H1 (cell line): ENCODE measurements at regions not wholly inside any gene's neighbourhood (a gene's known extent, or its start where the extent isn't known, plus 50 kb on each side); places are given as distances from the start of the nearest gene placed in this dataset.
A peak's percentile ranks its signal among the peaks of the same experiment; 100 is the strongest.

Source experiments
- CTCF ChIA-PET: fragments of 300-600 bp; sonication (Branson Sonifier 250); formaldehyde crosslinking; loops from one replicate; lab custom pipeline; 2021; ENCODE audit not compliant: partially characterized antibody; lab: Charles Lee
- POLR2A ChIA-PET: fragments of 300-600 bp; sonication (Branson Sonifier 250); formaldehyde crosslinking; loops from one replicate; lab custom pipeline; 2021; ENCODE audit warnings: inconsistent platforms; ENCODE audit not compliant: partially characterized antibody; lab: Charles Lee
- DNase-seq, 2 experiments: peaks; one replicate each; pipeline versions ENCODE4 v3.0.0 to v3.0.0-alpha.2; 2010 to 2022; ENCODE audit warnings: low spot score in 2 of 2, low read depth in 1 of 2, mixed read lengths in 1 of 2
- FAIRE-seq: peaks from 2 replicates; lab custom pipeline; 2011; peaks lifted over from hg19 to GRCh38; lab: Jason Lieb, UNC
- H2AFZ ChIP-seq: 2 replicates; pipeline ENCODE4 v1.8.1; 2012; ENCODE audit warnings: low read length, inconsistent platforms
- H2AK5ac ChIP-seq: 2 replicates; pipeline ENCODE4 v1.6.1; 2013; ENCODE audit warnings: low read depth, low read length
- H2BK120ac ChIP-seq: replicated peaks from 2 replicates; pipeline ENCODE3; 2013; ENCODE audit warnings: low read depth, low read length, inconsistent platforms
- H2BK12ac ChIP-seq: 2 replicates; pipeline ENCODE4 v1.6.1; 2013; ENCODE audit warnings: low read depth, low read length
- H2BK15ac ChIP-seq: 2 replicates; pipeline ENCODE4 v1.6.1; 2013; ENCODE audit warnings: low read length
- H2BK20ac ChIP-seq: 2 replicates; pipeline ENCODE4 v1.6.1; 2013; ENCODE audit warnings: low read length
- H2BK5ac ChIP-seq: 2 replicates; pipeline ENCODE4 v1.6.1; 2013; ENCODE audit warnings: low read depth, low read length
- H3K14ac ChIP-seq: 2 replicates; pipeline ENCODE4 v1.6.1; 2013; ENCODE audit warnings: inconsistent platforms; ENCODE audit not compliant: insufficient read length
- H3K18ac ChIP-seq: 2 replicates; pipeline ENCODE4 v1.6.1; 2013; ENCODE audit warnings: low read length; ENCODE audit errors: extremely low read depth
- H3K23ac ChIP-seq: 2 replicates; pipeline ENCODE4 v1.6.1; 2013; ENCODE audit warnings: inconsistent platforms; ENCODE audit not compliant: insufficient read length
- H3K23me2 ChIP-seq: 2 replicates; pipeline ENCODE4 v1.6.1; 2013; ENCODE audit warnings: low read depth, low read length
- H3K27ac ChIP-seq: 2 replicates; pipeline ENCODE4 v1.6.1; 2011; ENCODE audit warnings: low read depth, low read length, inconsistent platforms
- H3K27me3 ChIP-seq, 4 experiments: replicated peaks in 1 of 4; 1 replicate in 1 of 4; 2 replicates in 3 of 4; pipeline versions ENCODE4 v1.6.1 to v1.8.1; 2011 to 2013; ENCODE audit warnings: low read length in 3 of 4, mild to moderate bottlenecking in 3 of 4, inconsistent platforms in 2 of 4, mixed read lengths in 2 of 4, moderate library complexity in 1 of 4; ENCODE audit not compliant: control insufficient read depth in 3 of 4, insufficient read depth in 3 of 4; ENCODE audit errors: extremely low read depth in 1 of 4
- H3K36me3 ChIP-seq, 4 experiments: 2 replicates each; pipeline versions ENCODE4 v1.6.1 to v1.8.1; 2011 to 2013; ENCODE audit warnings: mild to moderate bottlenecking in 4 of 4, low read length in 3 of 4, moderate library complexity in 2 of 4, control low read depth in 1 of 4, inconsistent platforms in 1 of 4; ENCODE audit not compliant: insufficient read depth in 4 of 4, control insufficient read depth in 2 of 4
- H3K4ac ChIP-seq: replicated peaks from 2 replicates; pipeline ENCODE3; 2013; ENCODE audit warnings: low read length, low read depth, mixed read lengths, inconsistent platforms; ENCODE audit not compliant: insufficient read length
- H3K4me1 ChIP-seq, 4 experiments: replicated peaks in 1 of 4; 1 replicate in 1 of 4; 2 replicates in 3 of 4; pipeline versions ENCODE4 v1.6.1 to v1.8.1; 2011 to 2013; ENCODE audit warnings: low read length in 3 of 4, inconsistent platforms in 2 of 4, mixed read lengths in 1 of 4; ENCODE audit not compliant: insufficient read depth in 4 of 4, control insufficient read depth in 3 of 4
- H3K4me2 ChIP-seq, 2 experiments: 2 replicates each; pipeline versions ENCODE4 v1.6.1 to v1.8.1; 2011 to 2013; ENCODE audit warnings: low read depth in 2 of 2, low read length in 2 of 2, control low read depth in 1 of 2, inconsistent platforms in 1 of 2, mild to moderate bottlenecking in 1 of 2; ENCODE audit not compliant: insufficient read depth in 1 of 2
- H3K4me3 ChIP-seq, 4 experiments: fragments of 200-600, 300-600 bp in 1 of 4; sonication (generic), shearing (Covaris generic), sonication (Bioruptor Twin) in 1 of 4; 2 replicates each; pipeline versions ENCODE4 v1.5.1 to v1.8.1; 2011 to 2016; ENCODE audit warnings: low read length in 4 of 4, low read depth in 3 of 4, control low read depth in 2 of 4, inconsistent platforms in 2 of 4, mild to moderate bottlenecking in 2 of 4, mixed read lengths in 1 of 4, moderate library complexity in 1 of 4; ENCODE audit not compliant: insufficient read depth in 2 of 4; ENCODE audit errors: extremely low read depth in 1 of 4
- H3K56ac ChIP-seq: replicated peaks from 2 replicates; pipeline ENCODE3; 2013; ENCODE audit warnings: low read depth, mild to moderate bottlenecking, mixed read lengths, low read length, inconsistent platforms; ENCODE audit not compliant: insufficient read length
- H3K79me1 ChIP-seq: 2 replicates; pipeline ENCODE4 v1.6.1; 2013; ENCODE audit warnings: low read depth, low read length, control low read depth
- H3K79me2 ChIP-seq, 2 experiments: 2 replicates each; pipeline versions ENCODE4 v1.6.1 to v1.8.1; 2012 to 2013; ENCODE audit warnings: low read length in 2 of 2, mild to moderate bottlenecking in 2 of 2, inconsistent platforms in 1 of 2; ENCODE audit not compliant: insufficient read depth in 2 of 2, control insufficient read depth in 1 of 2
- H3K9ac ChIP-seq, 4 experiments: replicated peaks in 1 of 4; 1 replicate in 1 of 4; 2 replicates in 3 of 4; pipeline versions ENCODE4 v1.6.1 to v1.8.1; 2011 to 2013; ENCODE audit warnings: low read depth in 3 of 4, low read length in 3 of 4, control low read depth in 2 of 4, mild to moderate bottlenecking in 2 of 4, moderate library complexity in 2 of 4, inconsistent platforms in 1 of 4; ENCODE audit errors: extremely low read depth in 1 of 4
- H3K9me3 ChIP-seq, 2 experiments: 2 replicates each; pipeline versions ENCODE4 v1.6.1 to v1.8.1; 2012 to 2013; ENCODE audit warnings: mild to moderate bottlenecking in 2 of 2, moderate library complexity in 2 of 2, control low read depth in 1 of 2, inconsistent platforms in 1 of 2, low read depth in 1 of 2, low read length in 1 of 2, mixed read lengths in 1 of 2; ENCODE audit not compliant: insufficient read depth in 2 of 2
- H4K20me1 ChIP-seq, 2 experiments: replicated peaks in 1 of 2; 2 replicates each; pipeline versions ENCODE3 to v1.8.1; 2011 to 2013; ENCODE audit warnings: inconsistent platforms in 2 of 2, low read length in 2 of 2, mild to moderate bottlenecking in 1 of 2; ENCODE audit not compliant: insufficient read depth in 2 of 2, control insufficient read depth in 1 of 2
- H4K5ac ChIP-seq: 2 replicates; pipeline ENCODE4 v1.6.1; 2013; ENCODE audit warnings: low read length, low read depth, mixed read lengths, inconsistent platforms; ENCODE audit not compliant: insufficient read length
- H4K8ac ChIP-seq: 2 replicates; pipeline ENCODE4 v1.8.0; 2013; ENCODE audit warnings: mild to moderate bottlenecking, moderate library complexity, low read length, inconsistent platforms; ENCODE audit not compliant: insufficient read depth; ENCODE audit errors: extremely low read depth
- H4K91ac ChIP-seq: replicated peaks from 2 replicates; pipeline ENCODE3; 2013; ENCODE audit warnings: low read length, mixed read lengths, inconsistent platforms; ENCODE audit not compliant: insufficient read length
- CTBP2 ChIP-seq: IDR thresholded peaks from 2 replicates; pipeline ENCODE4 v1.7.0; 2011; ENCODE audit warnings: borderline replicate concordance, mild to moderate bottlenecking, moderate library complexity, mixed read lengths, low read length; ENCODE audit not compliant: insufficient read depth, insufficient read length
- GTF2F1 ChIP-seq: IDR thresholded peaks from 2 replicates; pipeline ENCODE4 v1.6.1; 2012; ENCODE audit warnings: low read depth, low read length, improper control_type of control experiment, borderline replicate concordance
- HDAC6 ChIP-seq: IDR thresholded peaks from one replicate; pipeline ENCODE4 v1.7.1; 2012; ENCODE audit warnings: low read depth, mild to moderate bottlenecking, inconsistent platforms, low read length, moderate library complexity
- KDM1A ChIP-seq: fragments of 200-600, 300-600 bp; sonication (generic); IDR thresholded peaks from 2 replicates; pipeline ENCODE4 v1.7.1; 2016; ENCODE audit warnings: mild to moderate bottlenecking, low read length, borderline replicate concordance
- RBBP5 ChIP-seq: IDR thresholded peaks from 2 replicates; pipeline ENCODE4 v1.7.1; 2012; ENCODE audit warnings: low read depth, mild to moderate bottlenecking, inconsistent platforms, low read length, moderate library complexity, borderline replicate concordance
- RFX5 ChIP-seq: IDR thresholded peaks from 2 replicates; pipeline ENCODE4 v1.6.1; 2011; ENCODE audit warnings: low read depth, low read length, improper control_type of control experiment, borderline replicate concordance
- RNF2 ChIP-seq: fragments of 200-900, 300-1000 bp; sonication (generic); IDR thresholded peaks from 2 replicates; pipeline ENCODE4 v1.7.1; 2016; ENCODE audit warnings: borderline replicate concordance, low read depth, mild to moderate bottlenecking, antibody characterized with exemption, low read length; ENCODE audit not compliant: poor library complexity, severe bottlenecking; ENCODE audit errors: missing control alignments
- TAF7 ChIP-seq: optimal IDR thresholded peaks from 2 replicates; pipeline ENCODE3; 2011; ENCODE audit warnings: low read depth, mild to moderate bottlenecking, inconsistent platforms, low read length, moderate library complexity, borderline replicate concordance
- TEAD4 ChIP-seq: IDR thresholded peaks from 2 replicates; pipeline ENCODE4 v1.6.1; 2012; ENCODE audit warnings: low read depth, low read length, inconsistent platforms, mixed read lengths
- WGBS, 2 experiments: shearing (Covaris generic) in 1 of 2; methylation state at CpG; one replicate each; pipeline versions ENCODE4 v1.1.6 to v1.1.7; 2013 to 2015; ENCODE audit warnings: low lambda C conversion rate in 2 of 2, mixed read lengths in 2 of 2, inconsistent platforms in 1 of 2, low coverage in 1 of 2, missing lambda C conversion rate in 1 of 2; ENCODE audit not compliant: insufficient replicate concordance in 2 of 2, insufficient coverage in 1 of 2, insufficient read length in 1 of 2; ENCODE audit errors: extremely low coverage in 1 of 2, missing lambda C conversion rate in 1 of 2; 5-methylcytosine and 5-hydroxymethylcytosine counted together

GRCh38 chr16:85364323-85365040 lies 248.6 kb upstream of the GSE1 start:
- no peak for DNase-seq
- Histone ChIP-seq H3K9ac (no peak overlapping the region), H3K27ac (no peak overlapping the region)

More at GRCh38 chr16:85364323-85365040, 248.6 kb upstream of the GSE1 start:
- 0 out of 2 replicates have a peak, but pooled peaks cover 2% of the 10 kb centered on the region for H3K79me1 ChIP-seq
- no peak overlapping the region for H3K56ac ChIP-seq
- H2BK20ac ChIP-seq, result no peak overlapping the region
- H3K18ac ChIP-seq, result peak overlapping the region; percentile 13; the same call in 1 of the 2 replicates
- ChIA-PET POLR2A (interaction anchor here (1.4 kb wide), 1 partner anchor 12 kb away, joined by 3 read pairs; no protein-coding TSS in a partner anchor), CTCF (interaction anchor here (0.7 to 12.5 kb wide), 17 partner anchors 10 to 250 kb away, joined by 3 to 177 read pairs (median 4); no protein-coding TSS in a partner anchor)
- H4K20me1 ChIP-seq, result peaks cover 6 to 8% of the 10 kb centered on the region in 2 experiments
- no peak overlapping the region for H3K14ac ChIP-seq
- H4K5ac ChIP-seq, result no peak overlapping the region
- no peaks in the 10 kb centered on the region for H3K9me3 ChIP-seq
- no peak overlapping the region for H3K4me2 ChIP-seq
- no peak overlapping the region for H4K8ac ChIP-seq
- no peak overlapping the region for H3K4ac ChIP-seq
- H2BK15ac ChIP-seq, result 0 out of 2 replicates have a peak overlapping the region, but pooled peaks have one; percentile 72
- no peak for FAIRE-seq
- H3K23ac ChIP-seq, result no peak overlapping the region
- 0 out of 2 replicates have a peak overlapping the region, but pooled peaks have one; percentile 23 for H2BK12ac ChIP-seq
- WGBS, 2 experiments, result 88% methylated on average over 21 of the region's 21 CpGs; no CpG with 5 or more reads in 1 of the 2 experiments
- H3K4me3 ChIP-seq, result no peak overlapping the region
- no peak overlapping the region for H2AFZ ChIP-seq
- H3K4me1 ChIP-seq, result peaks cover 8 to 20% (median 12%) of the 10 kb centered on the region in 4 experiments
- H4K91ac ChIP-seq, result peak overlapping the region; percentile 46
- H3K23me2 ChIP-seq, result no peaks in the 10 kb centered on the region
- H2BK120ac ChIP-seq, result no peak overlapping the region
- peaks cover 0 to 11% (median 5%) of the 10 kb centered on the region in 4 experiments; a peak in 3 of 7 replicates for H3K27me3 ChIP-seq
- TF ChIP-seq TEAD4 (no peak), TAF7 (no peak), KDM1A (no peak), HDAC6 (no peak), RNF2 (no peak), CTBP2 (no peak), RFX5 (no peak), GTF2F1 (no peak), RBBP5 (no peak)
- H2AK5ac ChIP-seq, result no peak overlapping the region
- H2BK5ac ChIP-seq, result peak overlapping the region; percentile 21; the same call in 1 of the 2 replicates
- no peaks in the 10 kb centered on the region for H3K79me2 ChIP-seq
- H3K36me3 ChIP-seq, result no peaks in the 10 kb centered on the region
